Neural cell (in vitro differentiated cells): ENCODE measurements at regions not wholly inside any gene's neighbourhood (a gene's known extent, or its start where the extent isn't known, plus 50 kb on each side); places are given as distances from the start of the nearest gene placed in this dataset.

Source experiments
- CTCF ChIP-seq: fragments of 450-650 bp; IDR thresholded peaks from 2 replicates; pipeline ENCODE4 v1.5.1; 2014; ENCODE audit warnings: antibody characterized with exemption, mild to moderate bottlenecking, moderate library complexity; ENCODE audit not compliant: poor library complexity, severe bottlenecking
- EP300 ChIP-seq: fragments of 450-650 bp; conservative IDR thresholded peaks from 2 replicates; pipeline ENCODE4 v1.6.1; 2014; ENCODE audit warnings: antibody characterized with exemption, mild to moderate bottlenecking, moderate library complexity; ENCODE audit not compliant: poor library complexity, severe bottlenecking
- EZH2 ChIP-seq: fragments of 200-600, 300-800 bp; shearing (Covaris generic), sonication (generic); IDR thresholded peaks from 2 replicates; pipeline ENCODE4 v1.6.1; 2014; ENCODE audit warnings: antibody characterized with exemption, low read length, borderline replicate concordance, mild to moderate bottlenecking; ENCODE audit not compliant: insufficient read depth, poor library complexity, severe bottlenecking
- MXI1 ChIP-seq: fragments of 450-650 bp; conservative IDR thresholded peaks from 2 replicates; pipeline ENCODE4 v1.6.1; 2014; ENCODE audit warnings: antibody characterized with exemption, mild to moderate bottlenecking; ENCODE audit not compliant: poor library complexity, severe bottlenecking
- POLR2AphosphoS5 ChIP-seq: IDR thresholded peaks from 2 replicates; pipeline ENCODE4 v1.6.1; 2012
- RAD21 ChIP-seq: fragments of 450-650 bp; conservative IDR thresholded peaks from 2 replicates; pipeline ENCODE4 v1.6.1; 2014; ENCODE audit warnings: antibody characterized with exemption, mild to moderate bottlenecking, moderate library complexity
- SMC3 ChIP-seq: fragments of 450-650 bp; conservative IDR thresholded peaks from 2 replicates; pipeline ENCODE4 v1.6.1; 2014; ENCODE audit warnings: antibody characterized with exemption, mild to moderate bottlenecking, moderate library complexity; ENCODE audit not compliant: poor library complexity
- TF ChIP-seq, protein P1 (sequence below): IDR thresholded peaks from 2 replicates; pipeline ENCODE4 v1.6.1; 2012; ENCODE audit warnings: borderline replicate concordance

GRCh38 chr10:117698809-117699208, 156.3 kb downstream of the EMX2 start:
- TF ChIP-seq POLR2AphosphoS5: no peak
- no peak for TF ChIP-seq CTCF
- TF ChIP-seq, protein P1, sequence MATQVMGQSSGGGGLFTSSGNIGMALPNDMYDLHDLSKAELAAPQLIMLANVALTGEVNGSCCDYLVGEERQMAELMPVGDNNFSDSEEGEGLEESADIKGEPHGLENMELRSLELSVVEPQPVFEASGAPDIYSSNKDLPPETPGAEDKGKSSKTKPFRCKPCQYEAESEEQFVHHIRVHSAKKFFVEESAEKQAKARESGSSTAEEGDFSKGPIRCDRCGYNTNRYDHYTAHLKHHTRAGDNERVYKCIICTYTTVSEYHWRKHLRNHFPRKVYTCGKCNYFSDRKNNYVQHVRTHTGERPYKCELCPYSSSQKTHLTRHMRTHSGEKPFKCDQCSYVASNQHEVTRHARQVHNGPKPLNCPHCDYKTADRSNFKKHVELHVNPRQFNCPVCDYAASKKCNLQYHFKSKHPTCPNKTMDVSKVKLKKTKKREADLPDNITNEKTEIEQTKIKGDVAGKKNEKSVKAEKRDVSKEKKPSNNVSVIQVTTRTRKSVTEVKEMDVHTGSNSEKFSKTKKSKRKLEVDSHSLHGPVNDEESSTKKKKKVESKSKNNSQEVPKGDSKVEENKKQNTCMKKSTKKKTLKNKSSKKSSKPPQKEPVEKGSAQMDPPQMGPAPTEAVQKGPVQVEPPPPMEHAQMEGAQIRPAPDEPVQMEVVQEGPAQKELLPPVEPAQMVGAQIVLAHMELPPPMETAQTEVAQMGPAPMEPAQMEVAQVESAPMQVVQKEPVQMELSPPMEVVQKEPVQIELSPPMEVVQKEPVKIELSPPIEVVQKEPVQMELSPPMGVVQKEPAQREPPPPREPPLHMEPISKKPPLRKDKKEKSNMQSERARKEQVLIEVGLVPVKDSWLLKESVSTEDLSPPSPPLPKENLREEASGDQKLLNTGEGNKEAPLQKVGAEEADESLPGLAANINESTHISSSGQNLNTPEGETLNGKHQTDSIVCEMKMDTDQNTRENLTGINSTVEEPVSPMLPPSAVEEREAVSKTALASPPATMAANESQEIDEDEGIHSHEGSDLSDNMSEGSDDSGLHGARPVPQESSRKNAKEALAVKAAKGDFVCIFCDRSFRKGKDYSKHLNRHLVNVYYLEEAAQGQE: no peak
- no peak for TF ChIP-seq EP300
- no peak for TF ChIP-seq RAD21
- no peak for TF ChIP-seq MXI1
- no peak for TF ChIP-seq SMC3
- TF ChIP-seq EZH2: no peak
